GM19239 (cell line): ENCODE measurements at regions not wholly inside any gene's neighbourhood (a gene's known extent, or its start where the extent isn't known, plus 50 kb on each side); places are given as distances from the start of the nearest gene placed in this dataset.

Experiments
- DNase-seq: peaks from one replicate; pipeline ENCODE4 v3.0.0; 2011; ENCODE audit warnings: low spot score; ENCODE audit not compliant: insufficient read length
- FAIRE-seq: peaks from 2 replicates; lab custom pipeline; 2011; peaks lifted over from hg19 to GRCh38; lab: Jason Lieb, UNC

GRCh38 chr11:95301474-95301873 is 70.5 kb upstream of the SESN3 start:
- no peak for DNase-seq
- no peak for FAIRE-seq

- DNase-seq: no peak
- no peak for FAIRE-seq
Measured at GRCh38 chr11:95299078-95299679, 68.2 kb upstream of the SESN3 start.

DNA sequence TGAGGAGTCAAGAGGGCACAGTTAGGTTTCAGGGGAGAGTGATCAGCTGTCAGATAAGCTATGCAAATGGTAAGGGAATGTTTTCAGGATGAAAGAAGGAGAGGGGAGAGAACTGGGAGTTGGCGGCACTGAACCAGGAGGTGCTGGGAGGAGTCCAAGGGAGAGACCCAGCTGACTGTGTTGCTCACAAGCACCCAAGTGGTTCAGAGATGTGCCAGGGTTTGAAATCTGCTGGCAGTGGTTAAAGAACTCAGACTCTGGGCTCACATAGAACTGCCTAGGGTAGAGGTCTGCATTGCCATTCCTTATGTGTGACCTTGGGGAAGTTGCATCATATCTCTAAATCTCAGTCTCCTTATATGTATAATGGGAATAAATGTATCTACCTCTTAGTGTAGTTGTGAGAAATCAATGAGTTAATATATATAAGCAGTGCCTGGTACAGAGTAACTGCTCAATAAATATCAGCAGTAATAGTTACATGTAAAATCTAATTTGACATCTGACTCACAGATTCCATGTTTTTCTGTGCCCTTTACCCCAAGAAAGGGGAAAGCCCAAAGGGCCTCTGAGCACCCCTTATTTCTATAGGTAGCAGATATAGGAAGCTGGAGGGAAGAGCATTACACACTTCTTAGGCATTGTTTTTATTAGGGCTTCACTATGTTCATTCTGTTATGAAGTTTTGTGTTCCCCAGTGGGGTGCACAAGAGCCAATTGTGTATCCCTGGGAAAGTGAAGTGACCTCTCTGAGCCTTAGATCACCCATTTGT is 66.9 kb upstream of the SESN3 start:
- no peak for DNase-seq
- FAIRE-seq: no peak

DNA sequence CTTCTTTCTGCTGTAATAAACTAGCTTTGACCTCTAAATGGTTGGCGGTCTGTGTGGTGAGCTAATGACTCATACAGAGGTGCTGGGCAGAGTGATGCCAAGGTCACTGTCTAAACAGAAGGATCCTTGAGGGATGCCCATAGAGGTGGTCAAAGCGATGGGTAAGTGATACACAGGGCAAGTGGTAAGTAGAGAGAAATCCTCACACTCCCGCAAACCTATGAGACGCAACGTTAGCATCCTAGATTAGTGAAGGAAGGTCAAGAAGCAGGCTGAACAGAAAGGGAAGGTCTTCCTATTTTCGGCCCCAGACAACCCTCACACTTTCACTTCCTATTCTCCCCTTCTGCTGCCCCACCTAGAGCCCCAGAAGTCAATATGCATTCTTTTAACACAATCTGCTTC is 65.6 kb upstream of the SESN3 start:
- peak; percentile 37 for DNase-seq
- FAIRE-seq: peak; percentile 99

DNA sequence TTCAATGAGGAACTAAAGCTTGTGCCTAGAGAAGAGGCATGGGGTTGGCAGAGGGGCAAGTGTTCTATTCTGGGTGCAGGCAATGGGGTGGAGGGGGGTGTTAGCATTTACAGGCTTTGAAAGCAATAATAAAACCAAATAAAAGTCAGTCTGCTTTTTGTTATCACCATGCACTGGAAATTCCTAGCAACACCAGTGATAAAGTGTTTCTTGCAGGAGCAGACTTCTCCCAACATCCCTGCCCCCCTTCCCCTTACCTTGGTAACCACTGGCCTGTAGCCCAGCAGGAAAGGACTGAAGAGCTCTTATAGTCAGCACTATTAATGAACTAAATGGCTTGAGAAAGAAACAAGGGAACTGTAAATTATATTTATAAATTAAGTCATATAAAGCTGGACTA is 65.2 kb upstream of the SESN3 start:
- FAIRE-seq: no peak
- no peak for DNase-seq

DNA sequence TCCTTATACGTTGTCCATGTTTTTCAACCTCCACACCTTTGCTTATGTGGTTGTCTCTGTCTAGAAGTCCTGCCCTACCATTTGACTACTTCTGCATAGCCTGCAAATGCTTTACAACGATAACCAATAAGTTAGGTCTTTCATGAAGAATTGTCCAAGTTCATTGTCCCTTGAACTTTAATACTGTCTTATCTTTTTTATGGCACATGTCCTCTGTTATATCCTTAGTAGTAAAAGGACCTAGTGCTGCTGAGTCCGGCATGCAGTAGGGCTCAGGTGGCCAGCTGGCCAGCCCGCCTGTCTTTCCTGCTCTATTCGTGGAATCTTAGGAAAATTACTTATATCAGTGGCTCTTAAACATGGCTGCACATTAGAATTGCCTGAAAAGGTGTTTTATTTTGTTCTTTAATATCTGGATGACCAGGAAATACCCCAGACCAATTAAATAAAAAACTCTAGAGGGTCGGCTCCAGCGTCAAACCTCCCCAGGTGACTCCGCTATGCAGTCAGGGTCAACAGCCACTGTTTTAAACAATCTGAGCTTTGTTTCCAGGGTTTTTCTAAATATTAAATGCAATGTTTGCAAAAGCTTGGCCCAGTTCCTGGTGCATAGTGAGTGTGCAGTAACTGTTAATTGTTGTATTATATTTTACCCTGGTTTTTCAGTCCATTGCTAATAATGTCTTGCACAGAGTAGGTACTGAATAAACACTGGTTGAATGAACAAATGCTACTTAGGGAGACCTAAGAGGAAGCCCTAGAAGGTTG is 64.6 kb upstream of the SESN3 start:
- DNase-seq: no peak
- FAIRE-seq: no peak

- no peak for FAIRE-seq
- no peak for DNase-seq
Measured at GRCh38 chr11:95294701-95295100, 63.7 kb upstream of the SESN3 start.

- DNase-seq (no peak), FAIRE-seq (no peak)
Measured at GRCh38 chr11:95293116-95293515, 62.1 kb upstream of the SESN3 start.

DNA sequence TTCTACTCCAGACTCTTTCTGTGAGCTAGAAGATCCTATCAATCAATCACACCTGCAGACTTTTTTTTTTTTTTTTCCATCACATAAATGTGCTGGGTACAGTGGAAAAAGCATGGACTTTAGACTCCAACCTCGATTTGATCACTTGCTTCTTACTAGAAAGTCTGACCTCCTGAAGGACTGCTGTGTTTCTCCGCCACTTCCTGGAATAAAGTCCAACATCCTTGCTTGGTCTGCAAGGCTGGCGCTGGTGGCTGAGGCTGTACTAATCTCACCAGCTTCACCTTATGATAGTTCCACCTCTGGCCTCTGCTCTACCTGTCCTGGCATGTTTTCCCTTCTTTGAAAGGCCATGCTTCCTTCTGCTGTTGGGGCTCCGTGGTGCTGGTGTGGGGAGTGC is 60.9 kb upstream of the SESN3 start:
- no peak for FAIRE-seq
- DNase-seq: no peak

GRCh38 chr11:95289378-95290101 is 58.5 kb upstream of the SESN3 start:
- no peak for DNase-seq
- FAIRE-seq: no peak

GRCh38 chr11:95284057-95285052 is 53.4 kb upstream of the SESN3 start:
- FAIRE-seq (no peak), DNase-seq (no peak)

DNA sequence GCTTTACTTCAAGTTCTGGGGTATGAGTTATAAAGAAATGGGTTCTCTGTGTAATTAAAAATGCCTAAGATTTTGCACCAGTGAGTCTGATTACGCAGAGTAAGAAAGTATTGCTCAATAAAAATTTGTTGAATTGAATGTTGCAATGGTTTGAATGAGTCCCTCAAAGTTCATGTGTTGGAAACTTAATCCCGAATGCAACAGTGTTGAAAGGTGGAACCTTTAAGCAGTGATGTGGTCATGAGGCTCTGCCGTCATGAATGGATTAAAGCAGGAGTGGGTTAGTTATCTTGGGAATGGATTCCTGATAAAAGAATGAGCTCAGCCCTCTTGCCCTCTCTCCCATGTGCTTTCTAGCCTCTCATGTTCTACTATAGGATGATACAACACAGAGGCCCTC is 52.6 kb upstream of the SESN3 start:
- DNase-seq (no peak), FAIRE-seq (no peak)

DNA sequence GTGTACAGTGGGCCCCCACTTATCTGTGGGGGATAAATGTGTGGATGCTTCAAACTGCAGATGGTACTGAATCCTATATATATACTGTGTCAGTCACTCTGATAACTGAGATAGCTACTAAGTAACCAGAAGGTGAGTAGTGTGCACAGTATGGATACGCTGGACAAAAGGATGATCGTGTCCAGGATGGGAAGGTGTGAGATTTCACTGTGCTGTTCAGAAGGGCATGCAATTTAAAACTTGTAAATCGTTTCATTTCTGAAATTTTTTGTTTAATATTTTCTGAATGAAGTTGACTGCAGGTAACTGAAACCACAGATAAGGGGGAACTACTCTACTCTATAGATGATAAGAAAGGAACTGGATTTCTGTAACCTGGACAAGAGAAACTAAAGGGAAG is 52.1 kb upstream of the SESN3 start:
- DNase-seq (no peak), FAIRE-seq (no peak)

GRCh38 chr11:95282291-95282751 is 51.3 kb upstream of the SESN3 start:
- FAIRE-seq (no peak), DNase-seq (no peak)
